ENCODE measurements at regions not wholly inside any gene's neighbourhood (a gene's known extent, or its start where the extent isn't known, plus 50 kb on each side); places are given as distances from the start of the nearest gene placed in this dataset.

DNA sequence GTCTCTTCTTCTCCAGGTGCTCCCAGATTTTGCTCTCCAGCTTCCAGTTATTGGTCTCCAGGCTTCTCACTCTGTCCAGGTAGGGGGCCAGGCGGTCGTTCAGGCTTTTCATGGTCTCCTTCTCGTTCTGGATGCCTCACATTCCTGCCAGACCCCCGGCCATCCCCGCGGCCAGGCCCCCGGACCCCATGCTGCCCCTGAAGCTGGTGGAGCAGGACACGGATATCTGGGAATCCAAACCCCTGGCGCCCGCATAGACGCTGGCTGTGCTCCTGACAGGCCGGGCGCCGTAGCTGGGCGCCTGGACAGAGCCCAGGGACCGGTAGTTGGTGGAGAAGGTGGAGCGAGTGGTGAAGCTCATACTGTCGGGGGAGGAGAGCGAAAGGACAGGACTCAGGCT is 534.4 kb upstream of the TLE4 start:
- no peak for TF ChIP-seq CTCF (IDR thresholded peaks at IDR 0.05)
- TF ChIP-seq POLR2A (IDR thresholded peaks at IDR 0.05) = no peak

Data from testis (tissue), 2 donors.